SK-N-SH (cell line): ENCODE measurements at regions not wholly inside any gene's neighbourhood (a gene's known extent, or its start where the extent isn't known, plus 50 kb on each side); places are given as distances from the start of the nearest gene placed in this dataset.

Experiments used
- CTCF ChIA-PET: fragments of 300-600, 350-600 bp; formaldehyde crosslinking; extraction: SDS; loops from one replicate; lab custom pipeline; 2021; lab: Yijun Ruan, JAX
- POLR2A ChIA-PET: fragments of 350-600 bp; sonication (Branson Sonifier 250); formaldehyde crosslinking; extraction: SDS; loops from one replicate; lab custom pipeline; 2020; ENCODE audit warnings: antibody characterized with exemption, inconsistent platforms; lab: Yijun Ruan, JAX
- DNase-seq: peaks from one replicate; pipeline ENCODE4 v3.0.0; 2012
- H2AFZ ChIP-seq: fragments of 200-600 bp; sonication (generic); 2 replicates; pipeline ENCODE4 v1.8.1; 2016; ENCODE audit warnings: antibody characterized with exemption, mild to moderate bottlenecking, low read depth
- H3F3A ChIP-seq: fragments of 200-600 bp; sonication (generic); replicated peaks from 2 replicates; pipeline ENCODE3; 2016; ENCODE audit warnings: antibody characterized with exemption, mild to moderate bottlenecking; ENCODE audit not compliant: insufficient read depth
- H3K27ac ChIP-seq, 2 experiments: fragments of 200-500 bp in 1 of 2; fragments of 200-600 bp in 1 of 2; sonication (Bioruptor generic) in 1 of 2; sonication (generic), shearing (Covaris generic) in 1 of 2; 2 replicates each; pipeline versions ENCODE4 v1.5.1 to v1.6.1; 2014 to 2016; ENCODE audit warnings: low read depth in 2 of 2, inconsistent platforms in 1 of 2, low read length in 1 of 2, mild to moderate bottlenecking in 1 of 2, mixed read lengths in 1 of 2
- H3K27me3 ChIP-seq: fragments of 200-600 bp; sonication (generic), shearing (Covaris generic); 2 replicates; pipeline ENCODE4 v1.6.1; 2016; ENCODE audit warnings: mixed run types; ENCODE audit not compliant: insufficient read depth
- H3K36me3 ChIP-seq, 2 experiments: fragments of 200-500 bp in 1 of 2; fragments of 200-600 bp in 1 of 2; sonication (Bioruptor generic) in 1 of 2; sonication (generic) in 1 of 2; replicated peaks in 1 of 2; 2 replicates each; pipeline versions ENCODE3 to v1.5.1; 2014 to 2016; ENCODE audit warnings: low read length in 1 of 2, mild to moderate bottlenecking in 1 of 2; ENCODE audit not compliant: insufficient read depth in 2 of 2, control insufficient read depth in 1 of 2
- H3K4me1 ChIP-seq, 2 experiments: fragments of 200-500 bp in 1 of 2; fragments of 200-600 bp in 1 of 2; sonication (Bioruptor generic) in 1 of 2; sonication (generic), shearing (Covaris generic) in 1 of 2; 2 replicates each; pipeline versions ENCODE4 v1.5.1 to v1.6.1; 2014 to 2016; ENCODE audit warnings: low read depth in 1 of 2, low read length in 1 of 2, mixed run types in 1 of 2; ENCODE audit not compliant: insufficient read depth in 2 of 2, control insufficient read depth in 1 of 2
- H3K4me2 ChIP-seq: fragments of 200-600 bp; sonication (generic), shearing (Covaris generic); 2 replicates; pipeline ENCODE4 v1.6.1; 2017; ENCODE audit warnings: mixed run types
- H3K4me3 ChIP-seq, 2 experiments: fragments of 200-500 bp in 1 of 2; fragments of 200-600 bp in 1 of 2; sonication (Bioruptor generic) in 1 of 2; sonication (generic), shearing (Covaris generic) in 1 of 2; 2 replicates each; pipeline versions ENCODE4 v1.5.1 to v1.8.1; 2014 to 2016; ENCODE audit warnings: low read depth in 2 of 2, inconsistent platforms in 1 of 2, low read length in 1 of 2, mild to moderate bottlenecking in 1 of 2, mixed read lengths in 1 of 2, moderate library complexity in 1 of 2
- H3K79me2 ChIP-seq: fragments of 200-600 bp; sonication (generic); 2 replicates; pipeline ENCODE4 v1.8.1; 2017; ENCODE audit warnings: mild to moderate bottlenecking; ENCODE audit not compliant: insufficient read depth
- H3K9ac ChIP-seq: fragments of 200-600 bp; sonication (generic); 2 replicates; pipeline ENCODE4 v1.6.1; 2017; ENCODE audit warnings: mixed run types
- H3K9me2 ChIP-seq: fragments of 200-600 bp; sonication (generic); 2 replicates; pipeline ENCODE4 v1.6.1; 2017; ENCODE audit warnings: mixed run types
- H3K9me3 ChIP-seq: fragments of 200-600 bp; sonication (generic); 2 replicates; pipeline ENCODE4 v1.6.1; 2017; ENCODE audit warnings: mixed run types, mild to moderate bottlenecking, moderate library complexity
- H4K20me1 ChIP-seq: fragments of 200-600 bp; sonication (generic); 2 replicates; pipeline ENCODE4 v1.6.1; 2017; ENCODE audit warnings: mild to moderate bottlenecking, mixed run types; ENCODE audit not compliant: insufficient read depth
- ELF1 ChIP-seq: IDR thresholded peaks from 2 replicates; pipeline ENCODE4 v1.4.0; 2012
- FOSL2 ChIP-seq: IDR thresholded peaks from 2 replicates; pipeline ENCODE4 v1.4.0; 2012; ENCODE audit warnings: low read depth, mild to moderate bottlenecking, moderate library complexity, borderline replicate concordance
- FOXJ3 ChIP-seq: sonication (generic); formaldehyde crosslinking; IDR thresholded peaks from 2 replicates; pipeline ENCODE4 v1.5.1; 2020; ENCODE audit warnings: mild to moderate bottlenecking, missing genetic modification reagents
- GABPA ChIP-seq: IDR thresholded peaks from 2 replicates; pipeline ENCODE4 v1.4.0; 2012; ENCODE audit warnings: low read depth, mild to moderate bottlenecking
- JUND ChIP-seq: IDR thresholded peaks from 2 replicates; pipeline ENCODE4 v1.4.0; 2012
- MXI1 ChIP-seq: IDR thresholded peaks from 2 replicates; pipeline ENCODE4 v1.6.1; 2012; ENCODE audit warnings: mild to moderate bottlenecking, low read depth, low read length, improper control_type of control experiment
- PBX3 ChIP-seq: IDR thresholded peaks from 2 replicates; pipeline ENCODE4; 2012
- POLR2AphosphoS5 ChIP-seq: IDR thresholded peaks from 2 replicates; pipeline ENCODE4 v1.6.1; 2012; ENCODE audit warnings: low read depth, low read length
- REST ChIP-seq: IDR thresholded peaks from 2 replicates; pipeline ENCODE4 v1.6.1; 2012; ENCODE audit warnings: mild to moderate bottlenecking, low read depth, low read length, moderate library complexity
- TAF1 ChIP-seq: IDR thresholded peaks from 2 replicates; pipeline ENCODE4 v1.6.1; 2012; ENCODE audit warnings: low read depth, mild to moderate bottlenecking, low read length, moderate library complexity, borderline replicate concordance
- USF1 ChIP-seq: IDR thresholded peaks from 2 replicates; pipeline ENCODE4 v1.4.0; 2012; ENCODE audit warnings: low read depth, borderline replicate concordance
- WGBS: methylation state at CpG from one replicate; pipeline ENCODE4 v1.1.6; 2017; ENCODE audit warnings: low lambda C conversion rate; 5-methylcytosine and 5-hydroxymethylcytosine counted together
- TF ChIP-seq, protein P1 (sequence below): fragments of 150-350 bp; IDR thresholded peaks from 2 replicates; pipeline ENCODE4 v1.6.1; 2017; ENCODE audit warnings: antibody characterized with exemption, low read length, low read depth, borderline replicate concordance
- TF ChIP-seq, protein P2 (sequence below): IDR thresholded peaks from 2 replicates; pipeline ENCODE4 v1.4.0; 2012; ENCODE audit warnings: low read depth
- TF ChIP-seq, protein P3 (sequence below): fragments of 150-350 bp; IDR thresholded peaks from 2 replicates; pipeline ENCODE4 v1.6.1; 2016; ENCODE audit warnings: mild to moderate bottlenecking, low read depth, low read length
- TF ChIP-seq, protein P4 (sequence below): IDR thresholded peaks from 2 replicates; pipeline ENCODE4 v1.4.0; 2012; ENCODE audit warnings: low read depth, borderline replicate concordance

- Histone ChIP-seq H3K79me2 (no peaks in the 10 kb centered on the region), H3K27me3 (no peaks in the 10 kb centered on the region; the same call in 1 of the 2 replicates), H3K27ac (no peak overlapping the region), H3K4me2 (no peak overlapping the region), H3K4me1 (no peaks in the 10 kb centered on the region), H3K9ac (no peak overlapping the region), H3K36me3 (no peaks in the 10 kb centered on the region), H3F3A (no peaks in the 10 kb centered on the region), H4K20me1 (no peaks in the 10 kb centered on the region), H2AFZ (no peak overlapping the region), H3K9me2 (no peaks in the 10 kb centered on the region), H3K9me3 (no peaks in the 10 kb centered on the region), H3K4me3 (no peak overlapping the region)
- DNase-seq = no peak
- ChIA-PET CTCF (no interaction called here), POLR2A (no interaction called here)
- 47% methylated on average over 7 of the region's 7 CpGs for WGBS
- TF ChIP-seq, protein P1, sequence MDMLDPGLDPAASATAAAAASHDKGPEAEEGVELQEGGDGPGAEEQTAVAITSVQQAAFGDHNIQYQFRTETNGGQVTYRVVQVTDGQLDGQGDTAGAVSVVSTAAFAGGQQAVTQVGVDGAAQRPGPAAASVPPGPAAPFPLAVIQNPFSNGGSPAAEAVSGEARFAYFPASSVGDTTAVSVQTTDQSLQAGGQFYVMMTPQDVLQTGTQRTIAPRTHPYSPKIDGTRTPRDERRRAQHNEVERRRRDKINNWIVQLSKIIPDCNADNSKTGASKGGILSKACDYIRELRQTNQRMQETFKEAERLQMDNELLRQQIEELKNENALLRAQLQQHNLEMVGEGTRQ = no peak
- TF ChIP-seq GABPA = no peak
- no peak for TF ChIP-seq POLR2AphosphoS5
- TF ChIP-seq PBX3 = no peak
- TF ChIP-seq, protein P2, sequence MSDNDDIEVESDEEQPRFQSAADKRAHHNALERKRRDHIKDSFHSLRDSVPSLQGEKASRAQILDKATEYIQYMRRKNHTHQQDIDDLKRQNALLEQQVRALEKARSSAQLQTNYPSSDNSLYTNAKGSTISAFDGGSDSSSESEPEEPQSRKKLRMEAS = no peak
- no peak for TF ChIP-seq TAF1
- no peak for TF ChIP-seq FOSL2
- TF ChIP-seq REST = no peak
- TF ChIP-seq JUND = no peak
- TF ChIP-seq, protein P3, sequence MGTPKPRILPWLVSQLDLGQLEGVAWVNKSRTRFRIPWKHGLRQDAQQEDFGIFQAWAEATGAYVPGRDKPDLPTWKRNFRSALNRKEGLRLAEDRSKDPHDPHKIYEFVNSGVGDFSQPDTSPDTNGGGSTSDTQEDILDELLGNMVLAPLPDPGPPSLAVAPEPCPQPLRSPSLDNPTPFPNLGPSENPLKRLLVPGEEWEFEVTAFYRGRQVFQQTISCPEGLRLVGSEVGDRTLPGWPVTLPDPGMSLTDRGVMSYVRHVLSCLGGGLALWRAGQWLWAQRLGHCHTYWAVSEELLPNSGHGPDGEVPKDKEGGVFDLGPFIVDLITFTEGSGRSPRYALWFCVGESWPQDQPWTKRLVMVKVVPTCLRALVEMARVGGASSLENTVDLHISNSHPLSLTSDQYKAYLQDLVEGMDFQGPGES = no peak
- TF ChIP-seq, protein P4, sequence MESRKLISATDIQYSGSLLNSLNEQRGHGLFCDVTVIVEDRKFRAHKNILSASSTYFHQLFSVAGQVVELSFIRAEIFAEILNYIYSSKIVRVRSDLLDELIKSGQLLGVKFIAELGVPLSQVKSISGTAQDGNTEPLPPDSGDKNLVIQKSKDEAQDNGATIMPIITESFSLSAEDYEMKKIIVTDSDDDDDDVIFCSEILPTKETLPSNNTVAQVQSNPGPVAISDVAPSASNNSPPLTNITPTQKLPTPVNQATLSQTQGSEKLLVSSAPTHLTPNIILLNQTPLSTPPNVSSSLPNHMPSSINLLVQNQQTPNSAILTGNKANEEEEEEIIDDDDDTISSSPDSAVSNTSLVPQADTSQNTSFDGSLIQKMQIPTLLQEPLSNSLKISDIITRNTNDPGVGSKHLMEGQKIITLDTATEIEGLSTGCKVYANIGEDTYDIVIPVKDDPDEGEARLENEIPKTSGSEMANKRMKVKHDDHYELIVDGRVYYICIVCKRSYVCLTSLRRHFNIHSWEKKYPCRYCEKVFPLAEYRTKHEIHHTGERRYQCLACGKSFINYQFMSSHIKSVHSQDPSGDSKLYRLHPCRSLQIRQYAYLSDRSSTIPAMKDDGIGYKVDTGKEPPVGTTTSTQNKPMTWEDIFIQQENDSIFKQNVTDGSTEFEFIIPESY = no peak
- no peak for TF ChIP-seq ELF1
- TF ChIP-seq USF1 = no peak
- TF ChIP-seq FOXJ3 = no peak
- TF ChIP-seq MXI1 = no peak
Measured at GRCh38 chr2:120489023-120489422, 143.1 kb downstream of the INHBB start.
